Bronchial epithelial cell (primary cell): ENCODE measurements at regions not wholly inside any gene's neighbourhood (a gene's known extent, or its start where the extent isn't known, plus 50 kb on each side); places are given as distances from the start of the nearest gene placed in this dataset.

Experiments used
- DNase-seq: peaks from one replicate; pipeline ENCODE4 v3.0.0-alpha.2; 2010; ENCODE audit warnings: low read depth
- FAIRE-seq: peaks from 2 replicates; lab custom pipeline; 2011; peaks lifted over from hg19 to GRCh38; lab: Jason Lieb, UNC
- H3K27me3 ChIP-seq: 2 replicates; pipeline ENCODE4 v1.5.1; 2011; ENCODE audit warnings: low read length; ENCODE audit not compliant: control insufficient read depth, insufficient read depth
- H3K36me3 ChIP-seq: 2 replicates; pipeline ENCODE4 v1.5.1; 2011; ENCODE audit warnings: low read length; ENCODE audit not compliant: control insufficient read depth, insufficient read depth
- H3K4me3 ChIP-seq: 2 replicates; pipeline ENCODE4 v1.5.1; 2011; ENCODE audit warnings: mild to moderate bottlenecking, low read depth, low read length, control low read depth
- TF ChIP-seq, protein P1 (sequence below): IDR thresholded peaks from 2 replicates; pipeline ENCODE4 v1.5.1; 2011; ENCODE audit warnings: mild to moderate bottlenecking, moderate library complexity, low read length, control low read depth, inconsistent platforms; ENCODE audit not compliant: insufficient read depth, severe bottlenecking

- DNase-seq (no peak), FAIRE-seq (no peak)
- Histone ChIP-seq H3K4me3 (no peak overlapping the region), H3K27me3 (no peaks in the 10 kb centered on the region), H3K36me3 (no peaks in the 10 kb centered on the region)
- TF ChIP-seq, protein P1, sequence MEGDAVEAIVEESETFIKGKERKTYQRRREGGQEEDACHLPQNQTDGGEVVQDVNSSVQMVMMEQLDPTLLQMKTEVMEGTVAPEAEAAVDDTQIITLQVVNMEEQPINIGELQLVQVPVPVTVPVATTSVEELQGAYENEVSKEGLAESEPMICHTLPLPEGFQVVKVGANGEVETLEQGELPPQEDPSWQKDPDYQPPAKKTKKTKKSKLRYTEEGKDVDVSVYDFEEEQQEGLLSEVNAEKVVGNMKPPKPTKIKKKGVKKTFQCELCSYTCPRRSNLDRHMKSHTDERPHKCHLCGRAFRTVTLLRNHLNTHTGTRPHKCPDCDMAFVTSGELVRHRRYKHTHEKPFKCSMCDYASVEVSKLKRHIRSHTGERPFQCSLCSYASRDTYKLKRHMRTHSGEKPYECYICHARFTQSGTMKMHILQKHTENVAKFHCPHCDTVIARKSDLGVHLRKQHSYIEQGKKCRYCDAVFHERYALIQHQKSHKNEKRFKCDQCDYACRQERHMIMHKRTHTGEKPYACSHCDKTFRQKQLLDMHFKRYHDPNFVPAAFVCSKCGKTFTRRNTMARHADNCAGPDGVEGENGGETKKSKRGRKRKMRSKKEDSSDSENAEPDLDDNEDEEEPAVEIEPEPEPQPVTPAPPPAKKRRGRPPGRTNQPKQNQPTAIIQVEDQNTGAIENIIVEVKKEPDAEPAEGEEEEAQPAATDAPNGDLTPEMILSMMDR: no peak
Observed at GRCh38 chr3:117774130-117774529, 1064.6 kb downstream of the TUSC7 start.

DNA sequence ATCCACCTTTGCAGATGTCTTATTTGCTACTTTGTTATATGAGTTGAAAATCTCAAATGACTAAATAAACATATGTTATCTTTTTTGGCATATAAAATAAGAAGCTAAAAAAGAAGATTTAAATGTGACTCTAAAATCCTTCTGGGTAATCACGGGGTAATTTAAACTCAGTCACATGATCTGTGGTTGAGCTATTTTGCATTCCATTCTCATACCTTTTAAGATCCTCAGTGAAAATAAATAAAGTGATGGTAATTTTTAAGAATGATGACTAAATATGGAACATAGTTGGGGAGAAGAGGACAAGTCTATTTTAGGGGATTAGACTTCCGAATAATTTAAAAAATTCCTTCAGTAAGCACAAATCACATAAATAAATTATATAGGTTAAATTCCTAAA is 1076.8 kb downstream of the TUSC7 start:
- no peaks in the 10 kb centered on the region for H3K36me3 ChIP-seq
- H3K27me3 ChIP-seq: no peaks in the 10 kb centered on the region
- DNase-seq (no peak), FAIRE-seq (no peak)
- no peak overlapping the region for H3K4me3 ChIP-seq
- TF ChIP-seq, protein P1: no peak

DNA sequence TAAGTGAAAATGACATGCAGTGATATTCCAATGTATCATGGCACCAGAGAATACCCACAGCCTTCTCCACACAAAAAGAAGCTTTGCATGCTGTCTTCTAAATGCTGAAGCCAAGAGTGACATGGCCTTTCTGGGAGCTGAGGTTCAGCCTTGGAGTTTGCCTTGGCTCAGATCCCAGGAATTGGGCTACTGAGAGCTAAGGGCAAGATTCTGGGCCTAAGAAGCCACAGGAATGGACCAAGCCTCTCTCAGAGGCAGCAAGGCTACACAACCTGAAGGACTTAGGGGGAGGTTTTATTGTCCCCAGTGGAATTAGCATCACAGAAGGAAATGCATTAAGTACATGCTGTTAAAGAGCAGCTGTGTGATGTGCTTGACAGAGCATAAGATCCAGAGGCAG is 1078.5 kb downstream of the TUSC7 start:
- FAIRE-seq: no peak
- no peaks in the 10 kb centered on the region for H3K36me3 ChIP-seq
- DNase-seq: no peak
- TF ChIP-seq, protein P1: no peak
- no peak overlapping the region for H3K4me3 ChIP-seq
- H3K27me3 ChIP-seq: no peaks in the 10 kb centered on the region

DNA sequence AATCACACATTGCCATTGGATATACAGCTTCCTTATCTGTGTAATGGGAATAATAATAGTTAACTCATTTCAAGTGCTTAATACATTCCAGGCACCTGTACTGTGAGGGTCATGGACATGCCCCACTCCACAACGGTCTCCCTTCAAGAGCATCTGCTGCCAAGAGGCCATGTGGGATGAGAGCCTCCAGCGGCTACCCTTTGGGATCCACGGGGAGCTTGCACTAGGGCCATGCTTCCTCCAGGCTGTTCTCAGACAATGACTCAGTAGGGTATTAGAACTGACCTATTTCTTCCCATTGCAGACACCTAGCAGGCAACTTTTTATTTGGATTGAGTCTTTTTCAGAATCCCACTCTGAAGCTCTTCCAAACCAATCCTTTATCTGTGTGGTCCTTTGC is 1078.9 kb downstream of the TUSC7 start:
- TF ChIP-seq, protein P1: no peak
- DNase-seq (no peak), FAIRE-seq (no peak)
- no peaks in the 10 kb centered on the region for H3K27me3 ChIP-seq
- no peak overlapping the region for H3K4me3 ChIP-seq
- H3K36me3 ChIP-seq: no peaks in the 10 kb centered on the region

GRCh38 chr3:117790235-117790987 is 1080.8 kb downstream of the TUSC7 start:
- FAIRE-seq (peak; percentile 40), DNase-seq (no peak)
- H3K27me3 ChIP-seq: no peaks in the 10 kb centered on the region
- TF ChIP-seq, protein P1: no peak
- no peak overlapping the region for H3K4me3 ChIP-seq
- H3K36me3 ChIP-seq: no peaks in the 10 kb centered on the region
